Ramos (cell line): ENCODE measurements at regions not wholly inside any gene's neighbourhood (a gene's known extent, or its start where the extent isn't known, plus 50 kb on each side); places are given as distances from the start of the nearest gene placed in this dataset.
"Not testable (repeated sequence)": the region's sequence is repeated elsewhere in the genome, so short reads cannot be mapped to it uniquely, and the experiment has no call there.

Experiments used
- in situ Hi-C: fragments of 300-500 bp; cut with MboI; formaldehyde crosslinking; loops from one replicate; pipeline ENCODE4 v1.14.3; 2022; ENCODE audit warnings: low sequenced_read_pairs; ENCODE audit not compliant: unreplicated experiment

GRCh38 chr7:54215424-54215823 is 326.8 kb upstream of the VSTM2A start:
- in situ Hi-C loops = loop anchor here (10.0 kb wide), 1 partner anchor 89 kb away; no protein-coding TSS in a partner anchor

GRCh38 chr7:54226030-54226429 is 316.1 kb upstream of the VSTM2A start:
- in situ Hi-C loops = not testable (repeated sequence)

- in situ Hi-C loops = no loop called here
Observed at GRCh38 chr7:54242776-54243175, 299.4 kb upstream of the VSTM2A start.

GRCh38 chr7:54245020-54245419 is 297.2 kb upstream of the VSTM2A start:
- in situ Hi-C loops = no loop called here

GRCh38 chr7:54249686-54250085 is 292.5 kb upstream of the VSTM2A start:
- in situ Hi-C loops = no loop called here

- in situ Hi-C loops = no loop called here
Observed at GRCh38 chr7:54252256-54253035, 289.7 kb upstream of the VSTM2A start.

GRCh38 chr7:54253036-54253373 is 289.2 kb upstream of the VSTM2A start:
- in situ Hi-C loops = no loop called here

- in situ Hi-C loops = no loop called here
Observed at GRCh38 chr7:54255242-54255641, 286.9 kb upstream of the VSTM2A start.

- in situ Hi-C loops = no loop called here
Observed at GRCh38 chr7:54259185-54259584, 283.0 kb upstream of the VSTM2A start.

- in situ Hi-C loops = no loop called here
Observed at GRCh38 chr7:54260941-54261371, 281.2 kb upstream of the VSTM2A start.

- in situ Hi-C loops = no loop called here
Observed at GRCh38 chr7:54278847-54279246, 263.3 kb upstream of the VSTM2A start.

- in situ Hi-C loops = no loop called here
Observed at GRCh38 chr7:54292171-54292925, 249.8 kb upstream of the VSTM2A start.

GRCh38 chr7:54299426-54299825 is 242.7 kb upstream of the VSTM2A start:
- in situ Hi-C loops = no loop called here

GRCh38 chr7:54315955-54316354 is 226.2 kb upstream of the VSTM2A start:
- in situ Hi-C loops = not testable (repeated sequence)

GRCh38 chr7:54326592-54327167 is 215.5 kb upstream of the VSTM2A start:
- in situ Hi-C loops = no loop called here

- in situ Hi-C loops = no loop called here
Observed at GRCh38 chr7:54330216-54330800, 211.9 kb upstream of the VSTM2A start.

- in situ Hi-C loops = no loop called here
Observed at GRCh38 chr7:54331311-54331710, 210.9 kb upstream of the VSTM2A start.

- in situ Hi-C loops = no loop called here
Observed at GRCh38 chr7:54332301-54332700, 209.9 kb upstream of the VSTM2A start.

GRCh38 chr7:54333952-54334351 is 208.2 kb upstream of the VSTM2A start:
- in situ Hi-C loops = no loop called here

GRCh38 chr7:54336800-54337199 is 205.4 kb upstream of the VSTM2A start:
- in situ Hi-C loops = no loop called here

GRCh38 chr7:54337466-54337865 is 204.7 kb upstream of the VSTM2A start:
- in situ Hi-C loops = no loop called here
